ENCODE measurements at regions not wholly inside any gene's neighbourhood (a gene's known extent, or its start where the extent isn't known, plus 50 kb on each side); places are given as distances from the start of the nearest gene placed in this dataset.

DNA sequence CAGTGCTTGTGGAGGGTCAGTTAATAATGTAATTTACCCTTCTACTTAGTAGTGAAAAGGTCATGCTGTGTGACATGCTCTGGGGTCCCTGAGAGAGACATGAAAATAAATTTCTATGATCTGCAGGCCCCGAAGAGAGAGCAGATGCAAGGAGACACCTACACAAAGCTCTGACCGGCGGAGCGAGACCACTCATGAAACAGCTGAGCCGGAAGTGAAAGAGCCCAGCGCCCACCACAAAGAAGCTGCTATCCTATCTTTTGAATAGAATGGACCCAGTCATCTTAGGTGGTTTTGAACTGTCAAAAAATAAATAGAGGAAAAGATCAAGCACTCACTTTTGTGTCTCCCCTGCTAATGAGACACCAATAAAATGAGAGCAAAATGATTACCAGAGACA lies 190.0 kb downstream of the MED10 start:
- TF ChIP-seq, protein P1, sequence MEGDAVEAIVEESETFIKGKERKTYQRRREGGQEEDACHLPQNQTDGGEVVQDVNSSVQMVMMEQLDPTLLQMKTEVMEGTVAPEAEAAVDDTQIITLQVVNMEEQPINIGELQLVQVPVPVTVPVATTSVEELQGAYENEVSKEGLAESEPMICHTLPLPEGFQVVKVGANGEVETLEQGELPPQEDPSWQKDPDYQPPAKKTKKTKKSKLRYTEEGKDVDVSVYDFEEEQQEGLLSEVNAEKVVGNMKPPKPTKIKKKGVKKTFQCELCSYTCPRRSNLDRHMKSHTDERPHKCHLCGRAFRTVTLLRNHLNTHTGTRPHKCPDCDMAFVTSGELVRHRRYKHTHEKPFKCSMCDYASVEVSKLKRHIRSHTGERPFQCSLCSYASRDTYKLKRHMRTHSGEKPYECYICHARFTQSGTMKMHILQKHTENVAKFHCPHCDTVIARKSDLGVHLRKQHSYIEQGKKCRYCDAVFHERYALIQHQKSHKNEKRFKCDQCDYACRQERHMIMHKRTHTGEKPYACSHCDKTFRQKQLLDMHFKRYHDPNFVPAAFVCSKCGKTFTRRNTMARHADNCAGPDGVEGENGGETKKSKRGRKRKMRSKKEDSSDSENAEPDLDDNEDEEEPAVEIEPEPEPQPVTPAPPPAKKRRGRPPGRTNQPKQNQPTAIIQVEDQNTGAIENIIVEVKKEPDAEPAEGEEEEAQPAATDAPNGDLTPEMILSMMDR (IDR thresholded peaks at IDR 0.05; ENCODE audit: insufficient read depth, low read length) = no peak
- no peak for TF ChIP-seq POLR2AphosphoS5 (IDR thresholded peaks at IDR 0.05; ENCODE audit: low read depth)
- TF ChIP-seq GABPA (IDR thresholded peaks at IDR 0.05; ENCODE audit: low read depth) = no peak
- TF ChIP-seq, protein P2, sequence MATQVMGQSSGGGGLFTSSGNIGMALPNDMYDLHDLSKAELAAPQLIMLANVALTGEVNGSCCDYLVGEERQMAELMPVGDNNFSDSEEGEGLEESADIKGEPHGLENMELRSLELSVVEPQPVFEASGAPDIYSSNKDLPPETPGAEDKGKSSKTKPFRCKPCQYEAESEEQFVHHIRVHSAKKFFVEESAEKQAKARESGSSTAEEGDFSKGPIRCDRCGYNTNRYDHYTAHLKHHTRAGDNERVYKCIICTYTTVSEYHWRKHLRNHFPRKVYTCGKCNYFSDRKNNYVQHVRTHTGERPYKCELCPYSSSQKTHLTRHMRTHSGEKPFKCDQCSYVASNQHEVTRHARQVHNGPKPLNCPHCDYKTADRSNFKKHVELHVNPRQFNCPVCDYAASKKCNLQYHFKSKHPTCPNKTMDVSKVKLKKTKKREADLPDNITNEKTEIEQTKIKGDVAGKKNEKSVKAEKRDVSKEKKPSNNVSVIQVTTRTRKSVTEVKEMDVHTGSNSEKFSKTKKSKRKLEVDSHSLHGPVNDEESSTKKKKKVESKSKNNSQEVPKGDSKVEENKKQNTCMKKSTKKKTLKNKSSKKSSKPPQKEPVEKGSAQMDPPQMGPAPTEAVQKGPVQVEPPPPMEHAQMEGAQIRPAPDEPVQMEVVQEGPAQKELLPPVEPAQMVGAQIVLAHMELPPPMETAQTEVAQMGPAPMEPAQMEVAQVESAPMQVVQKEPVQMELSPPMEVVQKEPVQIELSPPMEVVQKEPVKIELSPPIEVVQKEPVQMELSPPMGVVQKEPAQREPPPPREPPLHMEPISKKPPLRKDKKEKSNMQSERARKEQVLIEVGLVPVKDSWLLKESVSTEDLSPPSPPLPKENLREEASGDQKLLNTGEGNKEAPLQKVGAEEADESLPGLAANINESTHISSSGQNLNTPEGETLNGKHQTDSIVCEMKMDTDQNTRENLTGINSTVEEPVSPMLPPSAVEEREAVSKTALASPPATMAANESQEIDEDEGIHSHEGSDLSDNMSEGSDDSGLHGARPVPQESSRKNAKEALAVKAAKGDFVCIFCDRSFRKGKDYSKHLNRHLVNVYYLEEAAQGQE (IDR thresholded peaks at IDR 0.05; ENCODE audit: insufficient replicate concordance, low read depth) = no peak
- no peak for TF ChIP-seq SPI1 (IDR thresholded peaks at IDR 0.05; ENCODE audit: borderline replicate concordance, low read depth)

Measured in HL-60 (cell line).